Tibial nerve (tissue), 4 donors: ENCODE measurements at regions not wholly inside any gene's neighbourhood (a gene's known extent, or its start where the extent isn't known, plus 50 kb on each side); places are given as distances from the start of the nearest gene placed in this dataset.

Experiments used
- EP300 ChIP-seq, 2 donors: sonication (generic); formaldehyde crosslinking; IDR thresholded peaks; one replicate each; pipeline ENCODE4 v1.6.1; 2017; ENCODE audit warnings: antibody characterized with exemption in 2 of 2, mild to moderate bottlenecking in 1 of 2
- TF ChIP-seq, protein P1 (sequence below), 5 experiments: fragments of 200-600 bp in 3 of 5; fragments of 450-650 bp in 2 of 5; sonication (generic) in 3 of 5; IDR thresholded peaks; one replicate each; pipeline ENCODE4 v1.5.1; 2016 to 2019; ENCODE audit warnings: antibody characterized with exemption in 5 of 5, mild to moderate bottlenecking in 3 of 5, moderate library complexity in 2 of 5

DNA sequence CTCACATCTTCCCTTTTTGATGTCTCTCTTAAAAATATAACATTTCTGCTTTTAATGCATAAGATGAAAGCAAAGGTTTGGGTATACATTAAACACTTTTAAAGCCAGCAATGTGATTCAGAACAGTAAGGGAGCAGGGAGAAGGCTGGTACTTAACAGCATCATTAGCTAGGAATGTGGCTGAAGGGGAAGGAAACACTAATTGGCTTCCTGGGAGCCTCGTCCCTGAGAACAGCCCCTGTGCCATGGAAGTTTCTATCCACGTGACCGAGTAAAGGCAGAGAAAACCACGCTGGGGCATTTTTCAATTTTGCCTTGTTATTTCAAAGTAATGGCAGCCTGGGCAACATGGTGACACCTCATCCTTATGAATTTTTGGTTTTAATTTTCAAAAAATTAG is 109.2 kb upstream of the GPC1 start:
- TF ChIP-seq, protein P1, sequence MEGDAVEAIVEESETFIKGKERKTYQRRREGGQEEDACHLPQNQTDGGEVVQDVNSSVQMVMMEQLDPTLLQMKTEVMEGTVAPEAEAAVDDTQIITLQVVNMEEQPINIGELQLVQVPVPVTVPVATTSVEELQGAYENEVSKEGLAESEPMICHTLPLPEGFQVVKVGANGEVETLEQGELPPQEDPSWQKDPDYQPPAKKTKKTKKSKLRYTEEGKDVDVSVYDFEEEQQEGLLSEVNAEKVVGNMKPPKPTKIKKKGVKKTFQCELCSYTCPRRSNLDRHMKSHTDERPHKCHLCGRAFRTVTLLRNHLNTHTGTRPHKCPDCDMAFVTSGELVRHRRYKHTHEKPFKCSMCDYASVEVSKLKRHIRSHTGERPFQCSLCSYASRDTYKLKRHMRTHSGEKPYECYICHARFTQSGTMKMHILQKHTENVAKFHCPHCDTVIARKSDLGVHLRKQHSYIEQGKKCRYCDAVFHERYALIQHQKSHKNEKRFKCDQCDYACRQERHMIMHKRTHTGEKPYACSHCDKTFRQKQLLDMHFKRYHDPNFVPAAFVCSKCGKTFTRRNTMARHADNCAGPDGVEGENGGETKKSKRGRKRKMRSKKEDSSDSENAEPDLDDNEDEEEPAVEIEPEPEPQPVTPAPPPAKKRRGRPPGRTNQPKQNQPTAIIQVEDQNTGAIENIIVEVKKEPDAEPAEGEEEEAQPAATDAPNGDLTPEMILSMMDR (IDR thresholded peaks at IDR 0.05): no peak
- no peak for TF ChIP-seq EP300 (IDR thresholded peaks at IDR 0.05)
